ENCODE measurements at regions not wholly inside any gene's neighbourhood (a gene's known extent, or its start where the extent isn't known, plus 50 kb on each side); places are given as distances from the start of the nearest gene placed in this dataset.

DNA sequence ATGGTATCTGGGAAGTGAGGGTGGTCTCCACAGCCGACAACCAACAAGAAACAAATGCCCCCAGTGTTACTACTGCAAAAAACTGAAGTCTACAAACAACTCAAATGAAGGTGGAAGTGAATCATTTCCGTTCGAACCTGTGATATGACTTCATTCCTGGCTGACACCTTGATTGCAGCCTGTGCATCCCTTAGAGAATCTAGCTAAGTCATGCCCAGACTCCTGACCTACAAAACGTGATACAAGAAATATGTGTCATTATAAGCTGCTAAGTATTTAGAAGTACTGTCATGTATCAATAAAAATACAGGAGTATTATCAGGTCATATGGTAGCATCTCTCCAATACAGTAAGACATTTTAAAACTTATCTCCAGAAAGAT lies 959.7 kb upstream of the LCORL start:
- TF ChIP-seq, protein P1, sequence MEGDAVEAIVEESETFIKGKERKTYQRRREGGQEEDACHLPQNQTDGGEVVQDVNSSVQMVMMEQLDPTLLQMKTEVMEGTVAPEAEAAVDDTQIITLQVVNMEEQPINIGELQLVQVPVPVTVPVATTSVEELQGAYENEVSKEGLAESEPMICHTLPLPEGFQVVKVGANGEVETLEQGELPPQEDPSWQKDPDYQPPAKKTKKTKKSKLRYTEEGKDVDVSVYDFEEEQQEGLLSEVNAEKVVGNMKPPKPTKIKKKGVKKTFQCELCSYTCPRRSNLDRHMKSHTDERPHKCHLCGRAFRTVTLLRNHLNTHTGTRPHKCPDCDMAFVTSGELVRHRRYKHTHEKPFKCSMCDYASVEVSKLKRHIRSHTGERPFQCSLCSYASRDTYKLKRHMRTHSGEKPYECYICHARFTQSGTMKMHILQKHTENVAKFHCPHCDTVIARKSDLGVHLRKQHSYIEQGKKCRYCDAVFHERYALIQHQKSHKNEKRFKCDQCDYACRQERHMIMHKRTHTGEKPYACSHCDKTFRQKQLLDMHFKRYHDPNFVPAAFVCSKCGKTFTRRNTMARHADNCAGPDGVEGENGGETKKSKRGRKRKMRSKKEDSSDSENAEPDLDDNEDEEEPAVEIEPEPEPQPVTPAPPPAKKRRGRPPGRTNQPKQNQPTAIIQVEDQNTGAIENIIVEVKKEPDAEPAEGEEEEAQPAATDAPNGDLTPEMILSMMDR (IDR thresholded peaks at IDR 0.05), result no peak
- H3K36me3 Mint-ChIP-seq (ENCODE audit: low read depth), result peaks cover 4% of the 10 kb centered on the region
- H3K4me1 Mint-ChIP-seq, result no peaks in the 10 kb centered on the region
- H3K27ac Mint-ChIP-seq, result no peak overlapping the region
- peaks cover 25% of the 10 kb centered on the region for H3K9me3 Mint-ChIP-seq
- DNase-seq, result no peak
- H3K4me3 Mint-ChIP-seq, result no peak overlapping the region
- H3K27me3 Mint-ChIP-seq (ENCODE audit: low read depth, poor library complexity), result no peaks in the 10 kb centered on the region

GRCh38 chr4:18980516-18981233 lies 959.1 kb upstream of the LCORL start:
- Mint-ChIP-seq H3K4me3 (no peak overlapping the region), H3K27me3 (ENCODE audit: low read depth, poor library complexity) (no peaks in the 10 kb centered on the region), H3K9me3 (peaks cover 25% of the 10 kb centered on the region), H3K36me3 (ENCODE audit: low read depth) (peaks cover 4% of the 10 kb centered on the region), H3K4me1 (no peaks in the 10 kb centered on the region), H3K27ac (no peak overlapping the region)
- no peak for DNase-seq
- TF ChIP-seq, protein P1 (IDR thresholded peaks at IDR 0.05), result no peak

DNA sequence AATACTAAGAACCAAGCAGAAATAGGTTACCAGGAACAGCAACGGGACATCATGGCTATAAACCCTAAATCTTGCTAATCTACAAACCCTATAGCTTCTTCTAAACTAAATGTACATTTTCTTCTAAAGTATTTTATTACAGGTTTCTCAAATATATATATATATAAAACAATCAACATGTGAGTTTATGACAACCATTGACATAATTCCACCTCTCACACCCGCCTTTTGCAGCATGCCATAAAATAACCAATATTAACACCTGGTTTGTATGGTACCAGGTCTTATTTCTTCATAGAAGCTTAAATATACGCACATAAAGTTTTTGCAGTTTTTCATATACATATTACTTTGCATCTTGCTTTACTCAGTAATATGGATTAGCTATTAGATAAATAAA lies 955.3 kb upstream of the LCORL start:
- TF ChIP-seq, protein P1 (IDR thresholded peaks at IDR 0.05), result no peak
- no peaks in the 10 kb centered on the region for H3K4me1 Mint-ChIP-seq
- peaks cover 10% of the 10 kb centered on the region for H3K36me3 Mint-ChIP-seq (ENCODE audit: low read depth)
- H3K27ac Mint-ChIP-seq, result no peak overlapping the region
- no peak overlapping the region for H3K4me3 Mint-ChIP-seq
- peaks cover 28% of the 10 kb centered on the region for H3K9me3 Mint-ChIP-seq
- H3K27me3 Mint-ChIP-seq (ENCODE audit: low read depth, poor library complexity), result no peaks in the 10 kb centered on the region
- no peak for DNase-seq

DNA sequence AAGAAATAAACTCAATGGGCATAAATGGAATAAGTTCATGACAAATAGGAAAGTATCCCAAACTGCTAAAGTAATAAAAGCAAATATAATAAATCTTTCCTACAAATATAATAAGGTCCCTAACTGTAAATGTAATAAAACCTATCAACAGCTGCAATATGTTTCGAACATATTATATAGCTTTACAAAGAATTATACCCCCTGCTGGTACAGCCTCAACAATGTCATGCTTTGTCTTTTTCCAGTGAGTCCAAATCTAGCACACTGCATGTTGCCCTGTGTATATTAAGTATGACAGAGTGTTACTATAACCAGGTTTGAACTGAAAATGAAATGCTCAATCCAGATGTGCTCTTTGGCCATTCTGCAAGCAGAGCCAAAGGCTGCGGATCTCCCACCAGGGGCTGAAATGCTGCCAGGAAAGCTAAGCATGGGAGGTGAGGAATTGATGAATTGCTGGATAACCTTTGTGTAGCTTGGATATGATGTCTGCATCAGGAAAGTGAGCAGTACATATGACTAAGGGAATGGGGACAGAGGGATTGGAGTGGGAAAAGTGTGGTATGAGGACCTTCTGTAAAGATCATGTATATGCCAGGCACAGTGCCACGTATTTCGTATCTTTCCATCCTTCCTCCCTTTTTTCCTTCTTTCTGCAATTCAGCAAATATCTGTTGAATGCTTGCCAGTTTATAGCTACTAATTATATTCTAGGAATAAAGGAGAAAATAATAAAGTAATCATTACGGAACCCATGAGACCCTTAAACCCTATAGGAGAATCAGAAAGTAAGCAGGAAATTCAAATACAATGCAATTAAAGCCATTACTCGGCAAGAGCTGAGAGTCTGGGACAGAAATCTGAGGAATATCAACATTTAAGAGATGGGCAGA lies 954.6 kb upstream of the LCORL start:
- no peak for DNase-seq
- peaks cover 33% of the 10 kb centered on the region for H3K9me3 Mint-ChIP-seq
- H3K27ac Mint-ChIP-seq, result no peak overlapping the region

GRCh38 chr4:18973296-18973695 lies 951.7 kb upstream of the LCORL start:
- H3K4me1 Mint-ChIP-seq, result no peaks in the 10 kb centered on the region
- H3K9me3 Mint-ChIP-seq, result peaks cover 36% of the 10 kb centered on the region
- no peaks in the 10 kb centered on the region for H3K27me3 Mint-ChIP-seq (ENCODE audit: low read depth, poor library complexity)
- TF ChIP-seq, protein P1 (IDR thresholded peaks at IDR 0.05), result no peak
- no peak overlapping the region for H3K4me3 Mint-ChIP-seq
- peaks cover 15% of the 10 kb centered on the region for H3K36me3 Mint-ChIP-seq (ENCODE audit: low read depth)
- no peak for DNase-seq
- no peak overlapping the region for H3K27ac Mint-ChIP-seq

More for the DNA sequence above, 954.6 kb upstream of the LCORL start:
- TF ChIP-seq, protein P1 (IDR thresholded peaks at IDR 0.05), result no peak
- Mint-ChIP-seq H3K27me3 (ENCODE audit: low read depth, poor library complexity) (no peaks in the 10 kb centered on the region), H3K4me3 (no peak overlapping the region), H3K36me3 (ENCODE audit: low read depth) (peaks cover 14% of the 10 kb centered on the region), H3K4me1 (no peaks in the 10 kb centered on the region)
